ENCODE measurements at regions not wholly inside any gene's neighbourhood (a gene's known extent, or its start where the extent isn't known, plus 50 kb on each side); places are given as distances from the start of the nearest gene placed in this dataset.

- H3K4me3 Mint-ChIP-seq (ENCODE audit: unreplicated experiment): no peak overlapping the region
- H3K27me3 Mint-ChIP-seq (ENCODE audit: unreplicated experiment): peaks cover 1% of the 10 kb centered on the region
- no peaks in the 10 kb centered on the region for H3K36me3 Mint-ChIP-seq (ENCODE audit: low read depth, unreplicated experiment)
Observed at GRCh38 chrX:124719060-124719459, 372.7 kb downstream of the SH2D1A start.

GRCh38 chrX:124720532-124720931 is 374.2 kb downstream of the SH2D1A start:
- no peak overlapping the region for H3K27ac Mint-ChIP-seq (ENCODE audit: unreplicated experiment)
- TF ChIP-seq CTCF (IDR thresholded peaks at IDR 0.05; ENCODE audit: unreplicated experiment): no peak
- peaks cover 1% of the 10 kb centered on the region for H3K27me3 Mint-ChIP-seq (ENCODE audit: unreplicated experiment)
- H3K4me3 Mint-ChIP-seq (ENCODE audit: unreplicated experiment): no peak overlapping the region
- no peaks in the 10 kb centered on the region for H3K9me3 Mint-ChIP-seq (ENCODE audit: unreplicated experiment)
- H3K36me3 Mint-ChIP-seq (ENCODE audit: low read depth, unreplicated experiment): no peaks in the 10 kb centered on the region
- H3K4me1 Mint-ChIP-seq (ENCODE audit: unreplicated experiment): no peaks in the 10 kb centered on the region
- no peak for DNase-seq (ENCODE audit: low spot score)

More at GRCh38 chrX:124719060-124719459, 372.7 kb downstream of the SH2D1A start:
- H3K27ac Mint-ChIP-seq (ENCODE audit: unreplicated experiment): no peak overlapping the region
- no peaks in the 10 kb centered on the region for H3K4me1 Mint-ChIP-seq (ENCODE audit: unreplicated experiment)
- no peaks in the 10 kb centered on the region for H3K9me3 Mint-ChIP-seq (ENCODE audit: unreplicated experiment)
- DNase-seq (ENCODE audit: low spot score): no peak
- TF ChIP-seq CTCF (IDR thresholded peaks at IDR 0.05; ENCODE audit: unreplicated experiment): no peak

GRCh38 chrX:124725502-124725901 is 379.1 kb downstream of the SH2D1A start:
- H3K4me1 Mint-ChIP-seq (ENCODE audit: unreplicated experiment): no peaks in the 10 kb centered on the region
- TF ChIP-seq CTCF (IDR thresholded peaks at IDR 0.05; ENCODE audit: unreplicated experiment): no peak
- no peaks in the 10 kb centered on the region for H3K9me3 Mint-ChIP-seq (ENCODE audit: unreplicated experiment)
- no peaks in the 10 kb centered on the region for H3K27me3 Mint-ChIP-seq (ENCODE audit: unreplicated experiment)
- no peaks in the 10 kb centered on the region for H3K36me3 Mint-ChIP-seq (ENCODE audit: low read depth, unreplicated experiment)
- no peak for DNase-seq (ENCODE audit: low spot score)
- no peak overlapping the region for H3K27ac Mint-ChIP-seq (ENCODE audit: unreplicated experiment)
- H3K4me3 Mint-ChIP-seq (ENCODE audit: unreplicated experiment): no peak overlapping the region

- H3K27me3 Mint-ChIP-seq (ENCODE audit: unreplicated experiment): no peaks in the 10 kb centered on the region
- H3K36me3 Mint-ChIP-seq (ENCODE audit: low read depth, unreplicated experiment): no peaks in the 10 kb centered on the region
- TF ChIP-seq CTCF (IDR thresholded peaks at IDR 0.05; ENCODE audit: unreplicated experiment): no peak
- no peaks in the 10 kb centered on the region for H3K4me1 Mint-ChIP-seq (ENCODE audit: unreplicated experiment)
- DNase-seq (ENCODE audit: low spot score): no peak
- no peaks in the 10 kb centered on the region for H3K9me3 Mint-ChIP-seq (ENCODE audit: unreplicated experiment)
- no peak overlapping the region for H3K4me3 Mint-ChIP-seq (ENCODE audit: unreplicated experiment)
- no peak overlapping the region for H3K27ac Mint-ChIP-seq (ENCODE audit: unreplicated experiment)
Observed at GRCh38 chrX:124726292-124726691, 379.9 kb downstream of the SH2D1A start.

DNA sequence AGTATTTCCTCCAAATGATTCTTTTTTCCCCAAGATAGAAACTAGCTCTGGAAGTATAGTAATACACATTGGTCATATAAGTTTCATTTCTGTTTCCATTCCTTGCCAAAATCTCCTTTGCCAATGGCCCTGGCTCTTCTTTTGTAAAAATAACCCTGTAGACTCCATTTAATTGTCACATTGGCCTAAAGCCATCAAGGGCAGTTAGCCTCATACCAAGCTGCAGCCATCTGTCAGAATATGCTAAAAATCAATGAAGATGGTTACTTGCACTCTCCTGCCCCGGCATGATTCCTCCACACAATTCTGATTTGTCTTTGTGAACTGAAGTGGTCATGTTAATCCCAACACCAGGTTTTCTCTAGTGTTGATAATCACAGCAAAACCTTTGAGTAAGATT is 380.5 kb downstream of the SH2D1A start:
- Mint-ChIP-seq H3K27me3 (ENCODE audit: unreplicated experiment) (no peaks in the 10 kb centered on the region), H3K4me3 (ENCODE audit: unreplicated experiment) (no peak overlapping the region), H3K4me1 (ENCODE audit: unreplicated experiment) (no peaks in the 10 kb centered on the region), H3K9me3 (ENCODE audit: unreplicated experiment) (no peaks in the 10 kb centered on the region), H3K36me3 (ENCODE audit: low read depth, unreplicated experiment) (no peaks in the 10 kb centered on the region), H3K27ac (ENCODE audit: unreplicated experiment) (no peak overlapping the region)
- no peak for DNase-seq (ENCODE audit: low spot score)
- no peak for TF ChIP-seq CTCF (IDR thresholded peaks at IDR 0.05; ENCODE audit: unreplicated experiment)
